GM23338 (cell line): ENCODE measurements at regions not wholly inside any gene's neighbourhood (a gene's known extent, or its start where the extent isn't known, plus 50 kb on each side); places are given as distances from the start of the nearest gene placed in this dataset.

Experiments used
- ATAC-seq: fragments of 200-7000 bp; cut with Tn5 transposase; 3 replicates; pipeline ENCODE4 v1.9.1; 2020
- DNase-seq: peaks from one replicate; pipeline ENCODE4 v3.0.0-alpha.2; 2015; ENCODE audit warnings: low spot score
- H2AFZ ChIP-seq: fragments of 200-600 bp; sonication (generic); 2 replicates; pipeline ENCODE4 v1.8.0; 2016; ENCODE audit warnings: antibody characterized with exemption, mild to moderate bottlenecking, moderate library complexity
- H3F3A ChIP-seq: fragments of 200-600 bp; sonication (generic); replicated peaks from 2 replicates; pipeline ENCODE4 v1.8.0; 2017; ENCODE audit warnings: antibody characterized with exemption, mixed run types, low read depth
- H3K27ac ChIP-seq: fragments of 200-600 bp; sonication (generic); 2 replicates; pipeline ENCODE4 v1.6.1; 2016; ENCODE audit warnings: low read depth
- H3K27me3 ChIP-seq: fragments of 200-600 bp; sonication (generic); 2 replicates; pipeline ENCODE4 v1.8.0; 2016; ENCODE audit warnings: mild to moderate bottlenecking, mixed run types, moderate library complexity; ENCODE audit not compliant: insufficient read depth
- H3K36me3 ChIP-seq: fragments of 200-600 bp; sonication (generic); 2 replicates; pipeline ENCODE4 v1.8.0; 2016; ENCODE audit warnings: mild to moderate bottlenecking; ENCODE audit not compliant: insufficient read depth
- H3K4me1 ChIP-seq: fragments of 200-600 bp; sonication (generic); 2 replicates; pipeline ENCODE4 v1.8.0; 2016; ENCODE audit warnings: mild to moderate bottlenecking, moderate library complexity; ENCODE audit not compliant: insufficient read depth
- H3K4me2 ChIP-seq: fragments of 200-600 bp; sonication (generic); 2 replicates; pipeline ENCODE4 v1.7.1; 2017; ENCODE audit warnings: mixed run types
- H3K4me3 ChIP-seq: fragments of 200-600 bp; sonication (generic); 2 replicates; pipeline ENCODE4 v1.6.1; 2016; ENCODE audit warnings: mixed run types
- H3K79me2 ChIP-seq: fragments of 200-600 bp; sonication (generic); replicated peaks from 2 replicates; pipeline ENCODE4 v1.8.0; 2017; ENCODE audit warnings: mild to moderate bottlenecking; ENCODE audit not compliant: insufficient read depth
- H3K9me2 ChIP-seq: fragments of 200-600 bp; sonication (generic); 2 replicates; pipeline ENCODE4 v1.8.0; 2017; ENCODE audit not compliant: insufficient read depth
- H4K20me1 ChIP-seq: fragments of 200-600 bp; sonication (generic); replicated peaks from 2 replicates; pipeline ENCODE4 v1.8.0; 2017; ENCODE audit warnings: mild to moderate bottlenecking; ENCODE audit not compliant: insufficient read depth
- H3K27ac Mint-ChIP-seq: 2 replicates; pipeline ENCODE4 v1.8.0; 2020; ENCODE audit warnings: inconsistent platforms, mild to moderate bottlenecking, moderate library complexity, mixed read lengths
- H3K27me3 Mint-ChIP-seq: 3 replicates; pipeline ENCODE4 v1.8.0; 2022; ENCODE audit warnings: low read depth, mild to moderate bottlenecking, moderate library complexity, mixed read lengths, inconsistent platforms; ENCODE audit not compliant: insufficient read depth, poor library complexity
- H3K36me3 Mint-ChIP-seq: 3 replicates; pipeline ENCODE4 v1.8.0; 2021; ENCODE audit warnings: low read depth, mild to moderate bottlenecking, inconsistent platforms, moderate library complexity, mixed read lengths
- H3K4me1 Mint-ChIP-seq: 3 replicates; pipeline ENCODE4 v1.8.0; 2020; ENCODE audit warnings: mild to moderate bottlenecking, inconsistent platforms, mixed read lengths
- H3K4me3 Mint-ChIP-seq: 3 replicates; pipeline ENCODE4 v1.8.0; 2021; ENCODE audit warnings: moderate library complexity, mild to moderate bottlenecking, inconsistent platforms, mixed read lengths
- H3K9me3 Mint-ChIP-seq: 3 replicates; pipeline ENCODE4 v1.8.0; 2020; ENCODE audit warnings: moderate library complexity, mild to moderate bottlenecking, inconsistent platforms, mixed read lengths
- CREB1 ChIP-seq: fragments of 250-450 bp; sonication (Bioruptor Pico); IDR thresholded peaks from 2 replicates; pipeline ENCODE4 v1.5.0; 2020; ENCODE audit warnings: low read depth, mild to moderate bottlenecking, moderate library complexity
- EZH2 ChIP-seq: fragments of 200-600 bp; sonication (generic); IDR thresholded peaks from one replicate; pipeline ENCODE4 v1.8.0; 2017; ENCODE audit warnings: antibody characterized with exemption, mild to moderate bottlenecking, low read depth; ENCODE audit not compliant: unreplicated experiment
- EZH2phosphoT487 ChIP-seq: fragments of 200-600 bp; sonication (generic); IDR thresholded peaks from one replicate; pipeline ENCODE4 v1.8.1; 2018; ENCODE audit warnings: antibody characterized with exemption; ENCODE audit not compliant: unreplicated experiment
- JUNB ChIP-seq: IDR thresholded peaks from one replicate; pipeline ENCODE4 v1.6.1; 2016; ENCODE audit warnings: antibody characterized with exemption; ENCODE audit not compliant: unreplicated experiment
- NANOG ChIP-seq: IDR thresholded peaks from 2 replicates; pipeline ENCODE4 v1.6.1; 2016; ENCODE audit warnings: antibody characterized with exemption, borderline replicate concordance
- POLR2AphosphoS5 ChIP-seq: IDR thresholded peaks from 2 replicates; pipeline ENCODE4 v1.6.1; 2016; ENCODE audit warnings: antibody characterized with exemption, low read depth
- STAT1 ChIP-seq: IDR thresholded peaks from one replicate; pipeline ENCODE4 v1.6.1; 2016; ENCODE audit warnings: antibody characterized with exemption; ENCODE audit not compliant: unreplicated experiment
- ZNF114 ChIP-seq: fragments of 250-450 bp; sonication (Bioruptor Pico); IDR thresholded peaks from 2 replicates; pipeline ENCODE4 v1.5.0; 2020; ENCODE audit warnings: mild to moderate bottlenecking, moderate library complexity
- ZNF331 ChIP-seq: fragments of 250-450 bp; sonication (Bioruptor Pico); IDR thresholded peaks from 2 replicates; pipeline ENCODE4 v1.5.0; 2020; ENCODE audit warnings: low read depth, mild to moderate bottlenecking, moderate library complexity
- TF ChIP-seq, protein P1 (sequence below): IDR thresholded peaks from 2 replicates; pipeline ENCODE4 v1.6.1; 2016; ENCODE audit warnings: antibody characterized with exemption
- TF ChIP-seq, protein P2 (sequence below): IDR thresholded peaks from one replicate; pipeline ENCODE4 v1.6.1; 2018; ENCODE audit warnings: antibody characterized with exemption; ENCODE audit not compliant: unreplicated experiment
- TF ChIP-seq, protein P3 (sequence below): fragments of 250-450 bp; sonication (Bioruptor Pico); IDR thresholded peaks from 2 replicates; pipeline ENCODE4 v1.5.0; 2020; ENCODE audit warnings: mild to moderate bottlenecking, moderate library complexity
- TF ChIP-seq, protein P4 (sequence below), 2 experiments: fragments of 200-600 bp in 1 of 2; sonication (generic) in 1 of 2; conservative IDR thresholded peaks; 2 replicates each; pipeline versions ENCODE4 v1.5.1 to v1.6.1; 2016 to 2017; ENCODE audit warnings: antibody characterized with exemption in 2 of 2, low read depth in 2 of 2, mild to moderate bottlenecking in 2 of 2, moderate library complexity in 1 of 2

DNA sequence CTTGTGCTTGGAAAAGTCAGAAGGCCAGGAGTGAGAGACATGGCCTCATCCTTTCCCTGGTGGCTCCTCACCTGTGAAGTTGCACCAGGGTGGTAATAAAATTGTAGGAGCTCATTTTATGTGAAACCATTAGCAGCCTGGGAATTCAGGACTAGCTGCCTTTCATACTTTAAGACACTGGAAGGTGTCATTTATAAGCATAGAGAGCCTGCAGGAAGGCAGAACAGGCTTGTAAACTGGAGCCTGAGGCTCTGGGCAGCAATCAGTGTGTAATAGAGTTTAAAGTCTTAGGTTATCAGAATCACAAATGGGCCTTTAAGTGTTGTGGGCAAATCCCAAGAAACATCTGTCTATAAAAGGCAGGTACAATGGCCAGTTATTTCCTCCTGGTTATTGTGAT, 127.2 kb downstream of the TM9SF2 start:
- Mint-ChIP-seq H3K4me1 (peaks cover 54% of the 10 kb centered on the region), H3K36me3 (peaks cover 9% of the 10 kb centered on the region; the same call in 2 of the 3 replicates), H3K9me3 (peaks cover 11% of the 10 kb centered on the region; the same call in 2 of the 3 replicates), H3K4me3 (no peak overlapping the region), H3K27me3 (peaks cover 11% of the 10 kb centered on the region), H3K27ac (no peak overlapping the region)
- Histone ChIP-seq H3K36me3 (no peaks in the 10 kb centered on the region), H3K4me3 (no peak overlapping the region), H3K27ac (no peak overlapping the region), H3K27me3 (no peaks in the 10 kb centered on the region), H3K79me2 (no peaks in the 10 kb centered on the region), H3K4me1 (peaks cover 31% of the 10 kb centered on the region), H3K9me2 (0 out of 2 replicates have a peak, but pooled peaks cover 6% of the 10 kb centered on the region), H2AFZ (no peak overlapping the region), H3F3A (no peaks in the 10 kb centered on the region), H4K20me1 (no peaks in the 10 kb centered on the region), H3K4me2 (no peak overlapping the region)
- ATAC-seq = no peak
- TF ChIP-seq, protein P1, sequence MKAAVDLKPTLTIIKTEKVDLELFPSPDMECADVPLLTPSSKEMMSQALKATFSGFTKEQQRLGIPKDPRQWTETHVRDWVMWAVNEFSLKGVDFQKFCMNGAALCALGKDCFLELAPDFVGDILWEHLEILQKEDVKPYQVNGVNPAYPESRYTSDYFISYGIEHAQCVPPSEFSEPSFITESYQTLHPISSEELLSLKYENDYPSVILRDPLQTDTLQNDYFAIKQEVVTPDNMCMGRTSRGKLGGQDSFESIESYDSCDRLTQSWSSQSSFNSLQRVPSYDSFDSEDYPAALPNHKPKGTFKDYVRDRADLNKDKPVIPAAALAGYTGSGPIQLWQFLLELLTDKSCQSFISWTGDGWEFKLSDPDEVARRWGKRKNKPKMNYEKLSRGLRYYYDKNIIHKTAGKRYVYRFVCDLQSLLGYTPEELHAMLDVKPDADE = no peak
- TF ChIP-seq EZH2 (no peak), CREB1 (CRISPR knock-in tag) (no peak), NANOG (no peak), EZH2phosphoT487 (no peak), ZNF331 (CRISPR knock-in tag) (no peak), POLR2AphosphoS5 (no peak), ZNF114 (CRISPR knock-in tag) (no peak), JUNB (no peak), STAT1 (no peak)
- TF ChIP-seq, protein P2, sequence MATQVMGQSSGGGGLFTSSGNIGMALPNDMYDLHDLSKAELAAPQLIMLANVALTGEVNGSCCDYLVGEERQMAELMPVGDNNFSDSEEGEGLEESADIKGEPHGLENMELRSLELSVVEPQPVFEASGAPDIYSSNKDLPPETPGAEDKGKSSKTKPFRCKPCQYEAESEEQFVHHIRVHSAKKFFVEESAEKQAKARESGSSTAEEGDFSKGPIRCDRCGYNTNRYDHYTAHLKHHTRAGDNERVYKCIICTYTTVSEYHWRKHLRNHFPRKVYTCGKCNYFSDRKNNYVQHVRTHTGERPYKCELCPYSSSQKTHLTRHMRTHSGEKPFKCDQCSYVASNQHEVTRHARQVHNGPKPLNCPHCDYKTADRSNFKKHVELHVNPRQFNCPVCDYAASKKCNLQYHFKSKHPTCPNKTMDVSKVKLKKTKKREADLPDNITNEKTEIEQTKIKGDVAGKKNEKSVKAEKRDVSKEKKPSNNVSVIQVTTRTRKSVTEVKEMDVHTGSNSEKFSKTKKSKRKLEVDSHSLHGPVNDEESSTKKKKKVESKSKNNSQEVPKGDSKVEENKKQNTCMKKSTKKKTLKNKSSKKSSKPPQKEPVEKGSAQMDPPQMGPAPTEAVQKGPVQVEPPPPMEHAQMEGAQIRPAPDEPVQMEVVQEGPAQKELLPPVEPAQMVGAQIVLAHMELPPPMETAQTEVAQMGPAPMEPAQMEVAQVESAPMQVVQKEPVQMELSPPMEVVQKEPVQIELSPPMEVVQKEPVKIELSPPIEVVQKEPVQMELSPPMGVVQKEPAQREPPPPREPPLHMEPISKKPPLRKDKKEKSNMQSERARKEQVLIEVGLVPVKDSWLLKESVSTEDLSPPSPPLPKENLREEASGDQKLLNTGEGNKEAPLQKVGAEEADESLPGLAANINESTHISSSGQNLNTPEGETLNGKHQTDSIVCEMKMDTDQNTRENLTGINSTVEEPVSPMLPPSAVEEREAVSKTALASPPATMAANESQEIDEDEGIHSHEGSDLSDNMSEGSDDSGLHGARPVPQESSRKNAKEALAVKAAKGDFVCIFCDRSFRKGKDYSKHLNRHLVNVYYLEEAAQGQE = no peak
- TF ChIP-seq, protein P3, sequence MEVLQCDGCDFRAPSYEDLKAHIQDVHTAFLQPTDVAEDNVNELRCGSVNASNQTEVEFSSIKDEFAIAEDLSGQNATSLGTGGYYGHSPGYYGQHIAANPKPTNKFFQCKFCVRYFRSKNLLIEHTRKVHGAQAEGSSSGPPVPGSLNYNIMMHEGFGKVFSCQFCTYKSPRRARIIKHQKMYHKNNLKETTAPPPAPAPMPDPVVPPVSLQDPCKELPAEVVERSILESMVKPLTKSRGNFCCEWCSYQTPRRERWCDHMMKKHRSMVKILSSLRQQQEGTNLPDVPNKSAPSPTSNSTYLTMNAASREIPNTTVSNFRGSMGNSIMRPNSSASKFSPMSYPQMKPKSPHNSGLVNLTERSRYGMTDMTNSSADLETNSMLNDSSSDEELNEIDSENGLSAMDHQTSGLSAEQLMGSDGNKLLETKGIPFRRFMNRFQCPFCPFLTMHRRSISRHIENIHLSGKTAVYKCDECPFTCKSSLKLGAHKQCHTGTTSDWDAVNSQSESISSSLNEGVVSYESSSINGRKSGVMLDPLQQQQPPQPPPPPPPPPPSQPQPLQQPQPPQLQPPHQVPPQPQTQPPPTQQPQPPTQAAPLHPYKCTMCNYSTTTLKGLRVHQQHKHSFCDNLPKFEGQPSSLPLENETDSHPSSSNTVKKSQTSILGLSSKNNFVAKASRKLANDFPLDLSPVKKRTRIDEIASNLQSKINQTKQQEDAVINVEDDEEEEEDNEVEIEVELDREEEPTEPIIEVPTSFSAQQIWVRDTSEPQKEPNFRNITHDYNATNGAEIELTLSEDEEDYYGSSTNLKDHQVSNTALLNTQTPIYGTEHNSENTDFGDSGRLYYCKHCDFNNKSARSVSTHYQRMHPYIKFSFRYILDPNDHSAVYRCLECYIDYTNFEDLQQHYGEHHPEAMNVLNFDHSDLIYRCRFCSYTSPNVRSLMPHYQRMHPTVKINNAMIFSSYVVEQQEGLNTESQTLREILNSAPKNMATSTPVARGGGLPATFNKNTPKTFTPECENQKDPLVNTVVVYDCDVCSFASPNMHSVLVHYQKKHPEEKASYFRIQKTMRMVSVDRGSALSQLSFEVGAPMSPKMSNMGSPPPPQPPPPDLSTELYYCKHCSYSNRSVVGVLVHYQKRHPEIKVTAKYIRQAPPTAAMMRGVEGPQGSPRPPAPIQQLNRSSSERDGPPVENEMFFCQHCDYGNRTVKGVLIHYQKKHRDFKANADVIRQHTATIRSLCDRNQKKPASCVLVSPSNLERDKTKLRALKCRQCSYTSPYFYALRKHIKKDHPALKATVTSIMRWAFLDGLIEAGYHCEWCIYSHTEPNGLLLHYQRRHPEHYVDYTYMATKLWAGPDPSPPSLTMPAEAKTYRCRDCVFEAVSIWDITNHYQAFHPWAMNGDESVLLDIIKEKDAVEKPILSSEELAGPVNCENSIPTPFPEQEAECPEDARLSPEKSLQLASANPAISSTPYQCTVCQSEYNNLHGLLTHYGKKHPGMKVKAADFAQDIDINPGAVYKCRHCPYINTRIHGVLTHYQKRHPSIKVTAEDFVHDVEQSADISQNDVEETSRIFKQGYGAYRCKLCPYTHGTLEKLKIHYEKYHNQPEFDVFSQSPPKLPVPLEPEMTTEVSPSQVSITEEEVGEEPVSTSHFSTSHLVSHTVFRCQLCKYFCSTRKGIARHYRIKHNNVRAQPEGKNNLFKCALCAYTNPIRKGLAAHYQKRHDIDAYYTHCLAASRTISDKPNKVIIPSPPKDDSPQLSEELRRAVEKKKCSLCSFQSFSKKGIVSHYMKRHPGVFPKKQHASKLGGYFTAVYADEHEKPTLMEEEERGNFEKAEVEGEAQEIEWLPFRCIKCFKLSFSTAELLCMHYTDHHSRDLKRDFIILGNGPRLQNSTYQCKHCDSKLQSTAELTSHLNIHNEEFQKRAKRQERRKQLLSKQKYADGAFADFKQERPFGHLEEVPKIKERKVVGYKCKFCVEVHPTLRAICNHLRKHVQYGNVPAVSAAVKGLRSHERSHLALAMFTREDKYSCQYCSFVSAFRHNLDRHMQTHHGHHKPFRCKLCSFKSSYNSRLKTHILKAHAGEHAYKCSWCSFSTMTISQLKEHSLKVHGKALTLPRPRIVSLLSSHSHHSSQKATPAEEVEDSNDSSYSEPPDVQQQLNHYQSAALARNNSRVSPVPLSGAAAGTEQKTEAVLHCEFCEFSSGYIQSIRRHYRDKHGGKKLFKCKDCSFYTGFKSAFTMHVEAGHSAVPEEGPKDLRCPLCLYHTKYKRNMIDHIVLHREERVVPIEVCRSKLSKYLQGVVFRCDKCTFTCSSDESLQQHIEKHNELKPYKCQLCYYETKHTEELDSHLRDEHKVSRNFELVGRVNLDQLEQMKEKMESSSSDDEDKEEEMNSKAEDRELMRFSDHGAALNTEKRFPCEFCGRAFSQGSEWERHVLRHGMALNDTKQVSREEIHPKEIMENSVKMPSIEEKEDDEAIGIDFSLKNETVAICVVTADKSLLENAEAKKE (CRISPR knock-in tag) = no peak
- TF ChIP-seq, protein P4, sequence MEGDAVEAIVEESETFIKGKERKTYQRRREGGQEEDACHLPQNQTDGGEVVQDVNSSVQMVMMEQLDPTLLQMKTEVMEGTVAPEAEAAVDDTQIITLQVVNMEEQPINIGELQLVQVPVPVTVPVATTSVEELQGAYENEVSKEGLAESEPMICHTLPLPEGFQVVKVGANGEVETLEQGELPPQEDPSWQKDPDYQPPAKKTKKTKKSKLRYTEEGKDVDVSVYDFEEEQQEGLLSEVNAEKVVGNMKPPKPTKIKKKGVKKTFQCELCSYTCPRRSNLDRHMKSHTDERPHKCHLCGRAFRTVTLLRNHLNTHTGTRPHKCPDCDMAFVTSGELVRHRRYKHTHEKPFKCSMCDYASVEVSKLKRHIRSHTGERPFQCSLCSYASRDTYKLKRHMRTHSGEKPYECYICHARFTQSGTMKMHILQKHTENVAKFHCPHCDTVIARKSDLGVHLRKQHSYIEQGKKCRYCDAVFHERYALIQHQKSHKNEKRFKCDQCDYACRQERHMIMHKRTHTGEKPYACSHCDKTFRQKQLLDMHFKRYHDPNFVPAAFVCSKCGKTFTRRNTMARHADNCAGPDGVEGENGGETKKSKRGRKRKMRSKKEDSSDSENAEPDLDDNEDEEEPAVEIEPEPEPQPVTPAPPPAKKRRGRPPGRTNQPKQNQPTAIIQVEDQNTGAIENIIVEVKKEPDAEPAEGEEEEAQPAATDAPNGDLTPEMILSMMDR (conservative IDR thresholded peaks at IDR 0.05; ENCODE audit: low read depth in 2 of 2) = no peak
- DNase-seq = no peak
